ENCODE measurements at regions not wholly inside any gene's neighbourhood (a gene's known extent, or its start where the extent isn't known, plus 50 kb on each side); places are given as distances from the start of the nearest gene placed in this dataset.

GRCh38 chr10:1860351-1860750, 123.0 kb upstream of the ADARB2 start:
- intact Hi-C loops (cut with DNase I; ENCODE audit: low total_unique reads) (no loop called here), in situ Hi-C loops (cut with MboI; ENCODE audit: low pct_ligation_motif_present in 1 of 4, low pct_unique_long_range_greater_than_20kb in 1 of 4, low sequenced_read_pairs in 3 of 4) (no loop called here)
- H3K36me3 ChIP-seq = no peaks in the 10 kb centered on the region
- no peaks in the 10 kb centered on the region for H3K9me3 ChIP-seq
- H3K27ac ChIP-seq = no peak overlapping the region
- 70 to 100% methylated on average over 1 to 5 of the region's 5 CpGs for WGBS, 2 donors (ENCODE audit: low coverage in 1 of 2)
- no peak for TF ChIP-seq POLR2A (IDR thresholded peaks at IDR 0.05)
- TF ChIP-seq, protein P1, sequence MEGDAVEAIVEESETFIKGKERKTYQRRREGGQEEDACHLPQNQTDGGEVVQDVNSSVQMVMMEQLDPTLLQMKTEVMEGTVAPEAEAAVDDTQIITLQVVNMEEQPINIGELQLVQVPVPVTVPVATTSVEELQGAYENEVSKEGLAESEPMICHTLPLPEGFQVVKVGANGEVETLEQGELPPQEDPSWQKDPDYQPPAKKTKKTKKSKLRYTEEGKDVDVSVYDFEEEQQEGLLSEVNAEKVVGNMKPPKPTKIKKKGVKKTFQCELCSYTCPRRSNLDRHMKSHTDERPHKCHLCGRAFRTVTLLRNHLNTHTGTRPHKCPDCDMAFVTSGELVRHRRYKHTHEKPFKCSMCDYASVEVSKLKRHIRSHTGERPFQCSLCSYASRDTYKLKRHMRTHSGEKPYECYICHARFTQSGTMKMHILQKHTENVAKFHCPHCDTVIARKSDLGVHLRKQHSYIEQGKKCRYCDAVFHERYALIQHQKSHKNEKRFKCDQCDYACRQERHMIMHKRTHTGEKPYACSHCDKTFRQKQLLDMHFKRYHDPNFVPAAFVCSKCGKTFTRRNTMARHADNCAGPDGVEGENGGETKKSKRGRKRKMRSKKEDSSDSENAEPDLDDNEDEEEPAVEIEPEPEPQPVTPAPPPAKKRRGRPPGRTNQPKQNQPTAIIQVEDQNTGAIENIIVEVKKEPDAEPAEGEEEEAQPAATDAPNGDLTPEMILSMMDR (IDR thresholded peaks at IDR 0.05) = no peak
- TF ChIP-seq POLR2AphosphoS5 (IDR thresholded peaks at IDR 0.05) = no peak
- TF ChIP-seq EP300 (IDR thresholded peaks at IDR 0.05; ENCODE audit: low read depth) = no peak
- H3K4me1 ChIP-seq = no peaks in the 10 kb centered on the region
- no peak for DNase-seq
- H3K4me3 ChIP-seq = no peak overlapping the region
- no peaks in the 10 kb centered on the region for H3K27me3 ChIP-seq

DNA sequence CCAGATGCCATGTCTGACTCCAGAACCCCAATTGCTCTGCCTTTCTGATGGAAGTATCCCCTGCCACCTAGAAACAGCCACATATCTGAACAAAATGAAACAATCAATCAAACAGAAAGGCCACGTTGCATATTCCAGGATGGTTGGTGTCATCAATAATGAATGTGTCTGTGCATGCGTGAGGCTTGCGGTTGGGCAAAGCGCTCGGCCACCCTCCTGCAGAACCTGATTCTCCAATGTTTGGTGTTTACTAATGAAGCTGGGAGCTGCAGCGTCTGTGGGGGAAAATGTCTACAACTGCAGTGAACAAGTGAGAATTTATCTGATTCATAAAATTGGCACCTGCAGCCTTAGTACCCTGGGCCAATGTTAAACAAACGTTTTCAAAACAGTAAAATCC, 121.2 kb upstream of the ADARB2 start:
- Histone ChIP-seq H3K9me3 (no peaks in the 10 kb centered on the region), H3K27me3 (no peaks in the 10 kb centered on the region), H3K36me3 (no peaks in the 10 kb centered on the region), H3K4me1 (no peaks in the 10 kb centered on the region), H3K27ac (no peak overlapping the region), H3K4me3 (no peak overlapping the region)
- no peak for DNase-seq
- intact Hi-C loops (cut with DNase I; ENCODE audit: low total_unique reads) = no loop called here
- in situ Hi-C loops (cut with MboI; ENCODE audit: low pct_ligation_motif_present in 1 of 4, low pct_unique_long_range_greater_than_20kb in 1 of 4, low sequenced_read_pairs in 3 of 4) = no loop called here
- 55% methylated on average over 7 of the region's 7 CpGs; no CpG with 5 or more reads in 1 of the 2 donors for WGBS, 2 donors (ENCODE audit: low coverage in 1 of 2)
- TF ChIP-seq POLR2AphosphoS5 (IDR thresholded peaks at IDR 0.05) (no peak), EP300 (IDR thresholded peaks at IDR 0.05; ENCODE audit: low read depth) (no peak), POLR2A (IDR thresholded peaks at IDR 0.05) (no peak)
- TF ChIP-seq, protein P1 (IDR thresholded peaks at IDR 0.05) = no peak

GRCh38 chr10:1858048-1858447, 120.7 kb upstream of the ADARB2 start:
- H3K4me1 ChIP-seq = no peaks in the 10 kb centered on the region
- H3K27ac ChIP-seq = no peak overlapping the region
- H3K9me3 ChIP-seq = no peaks in the 10 kb centered on the region
- no peak for TF ChIP-seq POLR2AphosphoS5 (IDR thresholded peaks at IDR 0.05)
- TF ChIP-seq EP300 (IDR thresholded peaks at IDR 0.05; ENCODE audit: low read depth) = no peak
- TF ChIP-seq, protein P1 (IDR thresholded peaks at IDR 0.05) = no peak
- no peak for TF ChIP-seq POLR2A (IDR thresholded peaks at IDR 0.05)
- H3K27me3 ChIP-seq = no peaks in the 10 kb centered on the region
- no peak overlapping the region for H3K4me3 ChIP-seq
- intact Hi-C loops (cut with DNase I; ENCODE audit: low total_unique reads) (no loop called here), in situ Hi-C loops (cut with MboI; ENCODE audit: low pct_ligation_motif_present in 1 of 4, low pct_unique_long_range_greater_than_20kb in 1 of 4, low sequenced_read_pairs in 3 of 4) (no loop called here)
- 60% methylated on average over 1 to 8 of the region's 8 CpGs for WGBS, 2 donors (ENCODE audit: low coverage in 1 of 2)
- no peaks in the 10 kb centered on the region for H3K36me3 ChIP-seq
- DNase-seq = no peak

- H3K36me3 ChIP-seq = no peaks in the 10 kb centered on the region
- in situ Hi-C loops (cut with MboI; ENCODE audit: low pct_ligation_motif_present in 1 of 4, low pct_unique_long_range_greater_than_20kb in 1 of 4, low sequenced_read_pairs in 3 of 4) (no loop called here), intact Hi-C loops (cut with DNase I; ENCODE audit: low total_unique reads) (no loop called here)
- no peaks in the 10 kb centered on the region for H3K27me3 ChIP-seq
- TF ChIP-seq POLR2AphosphoS5 (IDR thresholded peaks at IDR 0.05) = no peak
- TF ChIP-seq, protein P1 (IDR thresholded peaks at IDR 0.05) = no peak
- no peak for TF ChIP-seq POLR2A (IDR thresholded peaks at IDR 0.05)
- no peak for TF ChIP-seq EP300 (IDR thresholded peaks at IDR 0.05; ENCODE audit: low read depth)
- no peak overlapping the region for H3K4me3 ChIP-seq
- no peak overlapping the region for H3K27ac ChIP-seq
- H3K9me3 ChIP-seq = no peaks in the 10 kb centered on the region
- WGBS, 2 donors (ENCODE audit: low coverage in 1 of 2) = 55 to 71% methylated on average over 7 to 8 of the region's 8 CpGs
- H3K4me1 ChIP-seq = no peaks in the 10 kb centered on the region
- no peak for DNase-seq
These were observed 118.6 kb upstream of the ADARB2 start for GRCh38 chr10:1855911-1856310.
